Stomach (tissue), 4 donors: ENCODE measurements at regions not wholly inside any gene's neighbourhood (a gene's known extent, or its start where the extent isn't known, plus 50 kb on each side); places are given as distances from the start of the nearest gene placed in this dataset.

Source experiments
- POLR2A ChIP-seq, 4 donors: fragments of 450-650 bp; IDR thresholded peaks; one replicate each; pipeline ENCODE4 v1.6.1; 2016; ENCODE audit warnings: antibody characterized with exemption in 4 of 4, control low read depth in 2 of 4, mild to moderate bottlenecking in 1 of 4, moderate library complexity in 1 of 4
- TF ChIP-seq, protein P1 (sequence below), 7 experiments: fragments of 450-650 bp in 4 of 7; fragments of 200-600 bp in 3 of 7; sonication (generic) in 3 of 7; IDR thresholded peaks; one replicate each; pipeline ENCODE4 v1.5.1; 2016 to 2019; ENCODE audit warnings: antibody characterized with exemption in 7 of 7, control low read depth in 2 of 7, mild to moderate bottlenecking in 1 of 7

DNA sequence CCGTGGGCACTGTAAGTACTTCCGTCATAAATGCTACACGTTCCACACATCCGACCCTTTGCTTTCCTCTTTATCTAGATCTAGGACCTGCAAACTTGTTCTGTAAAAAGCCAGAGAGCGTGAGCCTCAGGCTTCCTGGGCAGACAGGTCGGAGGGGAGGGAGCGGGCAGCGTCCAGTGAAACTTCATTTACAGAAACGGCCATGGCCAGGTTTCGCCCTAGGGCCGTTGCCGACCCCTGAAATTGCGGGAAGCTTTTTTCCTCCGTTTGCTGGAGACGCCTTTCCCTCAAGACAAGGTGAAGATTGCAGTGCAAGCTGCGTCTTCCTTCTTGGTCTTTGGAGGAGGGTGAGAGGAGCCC lies 155.4 kb downstream of the DLL1 start:
- TF ChIP-seq, protein P1, sequence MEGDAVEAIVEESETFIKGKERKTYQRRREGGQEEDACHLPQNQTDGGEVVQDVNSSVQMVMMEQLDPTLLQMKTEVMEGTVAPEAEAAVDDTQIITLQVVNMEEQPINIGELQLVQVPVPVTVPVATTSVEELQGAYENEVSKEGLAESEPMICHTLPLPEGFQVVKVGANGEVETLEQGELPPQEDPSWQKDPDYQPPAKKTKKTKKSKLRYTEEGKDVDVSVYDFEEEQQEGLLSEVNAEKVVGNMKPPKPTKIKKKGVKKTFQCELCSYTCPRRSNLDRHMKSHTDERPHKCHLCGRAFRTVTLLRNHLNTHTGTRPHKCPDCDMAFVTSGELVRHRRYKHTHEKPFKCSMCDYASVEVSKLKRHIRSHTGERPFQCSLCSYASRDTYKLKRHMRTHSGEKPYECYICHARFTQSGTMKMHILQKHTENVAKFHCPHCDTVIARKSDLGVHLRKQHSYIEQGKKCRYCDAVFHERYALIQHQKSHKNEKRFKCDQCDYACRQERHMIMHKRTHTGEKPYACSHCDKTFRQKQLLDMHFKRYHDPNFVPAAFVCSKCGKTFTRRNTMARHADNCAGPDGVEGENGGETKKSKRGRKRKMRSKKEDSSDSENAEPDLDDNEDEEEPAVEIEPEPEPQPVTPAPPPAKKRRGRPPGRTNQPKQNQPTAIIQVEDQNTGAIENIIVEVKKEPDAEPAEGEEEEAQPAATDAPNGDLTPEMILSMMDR (IDR thresholded peaks at IDR 0.05), result no peak
- TF ChIP-seq POLR2A (IDR thresholded peaks at IDR 0.05), result no peak
